Uterus (tissue), 3 donors: ENCODE measurements at regions not wholly inside any gene's neighbourhood (a gene's known extent, or its start where the extent isn't known, plus 50 kb on each side); places are given as distances from the start of the nearest gene placed in this dataset.

Source experiments
- DNase-seq, 2 donors: peaks; one replicate each; pipeline ENCODE4 v3.0.0-alpha.2; 2019 to 2020
- H3K27ac ChIP-seq, 2 donors: fragments of 200-600 bp; sonication (generic); 1 replicate in 1 of 2; 2 replicates in 1 of 2; pipeline ENCODE4 v1.5.1; 2016 to 2018
- H3K27me3 ChIP-seq, 2 donors: fragments of 200-600 bp; sonication (generic); one replicate each; pipeline ENCODE4 v1.5.1; 2018 to 2019; ENCODE audit warnings: control low read depth in 1 of 2
- H3K36me3 ChIP-seq, 2 donors: fragments of 200-600 bp; sonication (generic); one replicate each; pipeline ENCODE4 v1.5.1; 2019; ENCODE audit warnings: control low read depth in 1 of 2
- H3K4me1 ChIP-seq, 2 donors: fragments of 200-600 bp; sonication (generic); one replicate each; pipeline ENCODE4 v1.5.1; 2018 to 2019; ENCODE audit warnings: control low read depth in 1 of 2
- H3K4me3 ChIP-seq, 2 donors: fragments of 200-600 bp; sonication (generic); 1 replicate in 1 of 2; 2 replicates in 1 of 2; pipeline ENCODE4 v1.5.1; 2018 to 2019; ENCODE audit warnings: mild to moderate bottlenecking in 1 of 2
- H3K9me3 ChIP-seq, 2 donors: fragments of 200-600 bp; sonication (generic); one replicate each; pipeline ENCODE4 v1.5.1; 2019; ENCODE audit warnings: control low read depth in 1 of 2
- CTCF ChIP-seq, 4 experiments: fragments of 200-600 bp in 2 of 4; fragments of 450-650 bp in 2 of 4; sonication (generic) in 2 of 4; IDR thresholded peaks; one replicate each; pipeline ENCODE4 v1.5.1; 2016 to 2019; ENCODE audit warnings: antibody characterized with exemption in 4 of 4, mild to moderate bottlenecking in 2 of 4, moderate library complexity in 1 of 4
- POLR2A ChIP-seq, 2 donors: fragments of 450-650 bp; IDR thresholded peaks; one replicate each; pipeline ENCODE4 v1.6.1; 2016; ENCODE audit warnings: antibody characterized with exemption in 2 of 2, mild to moderate bottlenecking in 1 of 2, moderate library complexity in 1 of 2
- intact Hi-C: fragments of 100-400 bp; cut with DNase I; formaldehyde crosslinking; loops from one replicate; pipeline ENCODE4 v1.15.1; 2023; ENCODE audit warnings: low total_unique reads
- donor health status: DM: yes; HTN: yes; CAD: no.

DNA sequence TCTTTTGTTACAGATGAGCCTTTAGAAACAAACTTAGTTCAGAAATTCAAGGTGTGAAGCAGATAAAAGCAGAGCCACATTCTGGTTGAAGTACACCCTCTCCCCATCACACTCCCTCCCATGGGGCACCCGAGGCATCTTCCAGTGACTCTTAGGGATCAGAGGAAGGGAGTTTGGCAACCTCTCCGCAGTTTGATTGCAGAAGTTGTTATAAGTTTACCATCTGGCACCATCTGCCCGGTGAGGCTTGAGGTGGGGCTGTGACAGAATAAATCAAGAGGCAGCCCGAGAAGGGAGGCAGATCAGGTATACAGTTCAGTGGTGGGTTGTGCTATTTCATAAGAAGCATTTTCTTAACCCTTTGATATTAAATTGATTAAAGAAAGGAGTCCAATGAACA is 458.6 kb upstream of the CLINT1 start:
- H3K9me3 ChIP-seq = no peaks in the 10 kb centered on the region
- no peaks in the 10 kb centered on the region for H3K27me3 ChIP-seq
- TF ChIP-seq POLR2A (IDR thresholded peaks at IDR 0.05) (no peak), CTCF (IDR thresholded peaks at IDR 0.05) (no peak)
- DNase-seq = no peak
- H3K4me1 ChIP-seq = no peaks in the 10 kb centered on the region
- H3K36me3 ChIP-seq = no peaks in the 10 kb centered on the region
- no peak overlapping the region for H3K4me3 ChIP-seq
- H3K27ac ChIP-seq = no peak overlapping the region
- intact Hi-C loops = no loop called here

GRCh38 chr5:158313733-158314464 is 455.0 kb upstream of the CLINT1 start:
- DNase-seq = no peak
- no peaks in the 10 kb centered on the region for H3K9me3 ChIP-seq
- H3K36me3 ChIP-seq = no peaks in the 10 kb centered on the region
- H3K27me3 ChIP-seq = no peaks in the 10 kb centered on the region
- H3K4me3 ChIP-seq = no peak overlapping the region
- intact Hi-C loops = no loop called here
- no peak overlapping the region for H3K27ac ChIP-seq
- TF ChIP-seq CTCF (IDR thresholded peaks at IDR 0.05) = no peak
- TF ChIP-seq POLR2A (IDR thresholded peaks at IDR 0.05) = no peak
- H3K4me1 ChIP-seq = no peaks in the 10 kb centered on the region

- intact Hi-C loops = no loop called here
- Histone ChIP-seq H3K36me3 (no peaks in the 10 kb centered on the region), H3K27me3 (no peaks in the 10 kb centered on the region), H3K4me3 (no peak overlapping the region), H3K27ac (no peak overlapping the region), H3K9me3 (no peaks in the 10 kb centered on the region), H3K4me1 (no peaks in the 10 kb centered on the region)
- TF ChIP-seq CTCF (IDR thresholded peaks at IDR 0.05) = no peak
- no peak for TF ChIP-seq POLR2A (IDR thresholded peaks at IDR 0.05)
- DNase-seq = no peak
Observed at GRCh38 chr5:158313027-158313732, 454.2 kb upstream of the CLINT1 start.

DNA sequence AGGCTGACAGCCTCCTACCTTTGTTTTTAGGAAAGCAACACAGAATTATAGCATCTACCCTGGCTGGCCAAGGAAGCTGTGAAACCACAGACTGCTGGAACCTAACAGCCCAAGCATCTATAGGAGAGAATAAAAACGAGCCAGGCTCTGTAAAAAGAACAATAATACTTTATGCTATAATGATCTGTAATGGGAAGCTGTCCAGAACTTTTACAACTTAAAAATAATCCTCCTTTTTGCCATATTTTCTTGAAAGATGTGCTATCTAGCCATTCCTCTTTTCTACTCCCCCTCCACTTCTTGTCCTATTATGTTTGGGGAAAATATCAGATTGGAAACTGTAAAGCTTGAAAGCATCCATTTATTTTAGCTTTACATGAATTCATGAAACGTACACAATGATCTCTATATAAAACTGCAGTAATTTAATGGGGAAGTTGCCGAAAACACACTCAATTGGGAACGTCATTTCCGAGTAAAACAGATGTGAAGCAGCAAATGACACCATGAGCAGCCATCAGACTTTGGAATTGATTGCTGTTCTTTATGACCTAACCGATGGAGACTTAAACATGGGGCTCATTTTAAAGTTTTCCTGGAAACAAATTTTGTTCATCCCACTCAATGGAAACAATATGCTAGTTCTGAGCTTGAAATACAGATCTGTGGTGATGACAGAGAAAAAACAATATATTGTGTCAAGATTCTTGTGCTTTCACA is 450.3 kb upstream of the CLINT1 start:
- DNase-seq = no peak
- H3K36me3 ChIP-seq = no peaks in the 10 kb centered on the region
- no peak overlapping the region for H3K27ac ChIP-seq
- TF ChIP-seq CTCF (IDR thresholded peaks at IDR 0.05) (no peak), POLR2A (IDR thresholded peaks at IDR 0.05) (no peak)
- H3K4me1 ChIP-seq = no peaks in the 10 kb centered on the region
- H3K4me3 ChIP-seq = no peak overlapping the region
- no peaks in the 10 kb centered on the region for H3K9me3 ChIP-seq
- no peaks in the 10 kb centered on the region for H3K27me3 ChIP-seq
- intact Hi-C loops = no loop called here
